Sigmoid colon (tissue), 6 donors: ENCODE measurements at regions not wholly inside any gene's neighbourhood (a gene's known extent, or its start where the extent isn't known, plus 50 kb on each side); places are given as distances from the start of the nearest gene placed in this dataset.
"Not testable (repeated sequence)": the region's sequence is repeated elsewhere in the genome, so short reads cannot be mapped to it uniquely, and the experiment has no call there.

ENCODE experiments used
- DNase-seq: peaks from one replicate; pipeline ENCODE4 v3.0.0-alpha.2; 2019
- H3K27ac ChIP-seq, 4 donors: fragments of 200-600 bp; sonication (generic); one replicate each; pipeline ENCODE4 v1.5.1; 2016 to 2019; ENCODE audit warnings: mild to moderate bottlenecking in 1 of 4
- H3K27me3 ChIP-seq, 3 donors: fragments of 200-600 bp; sonication (generic); one replicate each; pipeline ENCODE4 v1.5.1; 2019; ENCODE audit warnings: mild to moderate bottlenecking in 1 of 3
- H3K36me3 ChIP-seq, 4 donors: fragments of 200-600 bp; sonication (generic); one replicate each; pipeline ENCODE4 v1.5.1; 2016 to 2019
- H3K4me1 ChIP-seq, 4 donors: fragments of 200-600 bp; sonication (generic); one replicate each; pipeline ENCODE4 v1.5.1; 2017 to 2019
- H3K4me3 ChIP-seq, 4 donors: fragments of 200-600 bp; sonication (generic); one replicate each; pipeline ENCODE4 v1.5.1; 2017 to 2019; ENCODE audit warnings: mild to moderate bottlenecking in 2 of 4, moderate library complexity in 1 of 4
- H3K9me3 ChIP-seq, 4 donors: fragments of 200-600 bp in 3 of 4; sonication (generic) in 3 of 4; one replicate each; pipeline versions ENCODE4 v1.5.1 to v1.6.1; 2013 to 2019
- EP300 ChIP-seq, 4 donors: sonication (generic); formaldehyde crosslinking; IDR thresholded peaks; one replicate each; pipeline ENCODE4 v1.6.1; 2017; ENCODE audit warnings: antibody characterized with exemption in 4 of 4
- POLR2A ChIP-seq, 2 donors: fragments of 450-650 bp; IDR thresholded peaks; one replicate each; pipeline ENCODE4 v1.6.1; 2016; ENCODE audit warnings: antibody characterized with exemption in 2 of 2, mild to moderate bottlenecking in 2 of 2, moderate library complexity in 2 of 2
- POLR2AphosphoS5 ChIP-seq, 4 donors: sonication (generic); formaldehyde crosslinking; IDR thresholded peaks; one replicate each; pipeline ENCODE4 v1.6.1; 2017; ENCODE audit warnings: antibody characterized with exemption in 4 of 4
- WGBS, 2 donors: extraction: QIAGEN DNeasy Blood & Tissue Kit; methylation state at CpG; one replicate each; pipeline ENCODE4 v1.1.7; 2013; 5-methylcytosine and 5-hydroxymethylcytosine counted together
- intact Hi-C: fragments of 100-400 bp; cut with DNase I; formaldehyde crosslinking; loops from one replicate; pipeline ENCODE4 v1.15.1; 2023
- TF ChIP-seq, protein P1 (sequence below), 4 experiments: fragments of 450-650 bp in 3 of 4; fragments of 200-600 bp in 1 of 4; IDR thresholded peaks; one replicate each; pipeline ENCODE4 v1.5.1; 2016 to 2019; ENCODE audit warnings: antibody characterized with exemption in 4 of 4, mild to moderate bottlenecking in 3 of 4, moderate library complexity in 2 of 4
- donor health status: healthy with polysubstance abuse.
- donor health status: healthy.

DNA sequence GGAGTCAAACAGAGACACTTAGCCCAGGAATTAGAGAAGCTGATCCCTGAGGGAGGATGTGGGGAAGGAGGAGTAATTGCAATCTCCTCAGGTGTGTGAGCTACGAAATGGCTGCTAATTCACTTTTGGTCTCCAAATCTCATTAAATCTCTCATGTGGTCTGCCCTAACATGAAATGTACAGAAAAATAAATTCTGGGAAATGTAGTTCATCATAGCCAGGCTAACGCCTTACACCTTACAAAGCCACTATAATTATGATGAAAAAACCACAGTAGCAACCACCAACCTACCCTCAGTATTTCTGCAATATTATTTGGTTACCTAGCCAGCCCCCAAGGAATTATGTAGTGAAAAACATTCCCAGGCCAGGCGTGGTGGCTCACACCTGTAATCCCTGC lies 354.0 kb downstream of the TMEM167A start:
- WGBS, 2 donors: 89 to 91% methylated on average over 3 of the region's 3 CpGs
- Histone ChIP-seq H3K4me1 (no peaks in the 10 kb centered on the region), H3K9me3 (no peaks in the 10 kb centered on the region), H3K27me3 (no peaks in the 10 kb centered on the region), H3K27ac (no peak overlapping the region), H3K4me3 (no peak overlapping the region), H3K36me3 (no peaks in the 10 kb centered on the region)
- DNase-seq: no peak
- intact Hi-C loops: no loop called here
- TF ChIP-seq POLR2AphosphoS5 (IDR thresholded peaks at IDR 0.05): no peak
- TF ChIP-seq EP300 (IDR thresholded peaks at IDR 0.05): no peak
- TF ChIP-seq POLR2A (IDR thresholded peaks at IDR 0.05): no peak
- TF ChIP-seq, protein P1, sequence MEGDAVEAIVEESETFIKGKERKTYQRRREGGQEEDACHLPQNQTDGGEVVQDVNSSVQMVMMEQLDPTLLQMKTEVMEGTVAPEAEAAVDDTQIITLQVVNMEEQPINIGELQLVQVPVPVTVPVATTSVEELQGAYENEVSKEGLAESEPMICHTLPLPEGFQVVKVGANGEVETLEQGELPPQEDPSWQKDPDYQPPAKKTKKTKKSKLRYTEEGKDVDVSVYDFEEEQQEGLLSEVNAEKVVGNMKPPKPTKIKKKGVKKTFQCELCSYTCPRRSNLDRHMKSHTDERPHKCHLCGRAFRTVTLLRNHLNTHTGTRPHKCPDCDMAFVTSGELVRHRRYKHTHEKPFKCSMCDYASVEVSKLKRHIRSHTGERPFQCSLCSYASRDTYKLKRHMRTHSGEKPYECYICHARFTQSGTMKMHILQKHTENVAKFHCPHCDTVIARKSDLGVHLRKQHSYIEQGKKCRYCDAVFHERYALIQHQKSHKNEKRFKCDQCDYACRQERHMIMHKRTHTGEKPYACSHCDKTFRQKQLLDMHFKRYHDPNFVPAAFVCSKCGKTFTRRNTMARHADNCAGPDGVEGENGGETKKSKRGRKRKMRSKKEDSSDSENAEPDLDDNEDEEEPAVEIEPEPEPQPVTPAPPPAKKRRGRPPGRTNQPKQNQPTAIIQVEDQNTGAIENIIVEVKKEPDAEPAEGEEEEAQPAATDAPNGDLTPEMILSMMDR (IDR thresholded peaks at IDR 0.05): no peak

- 80 to 82% methylated on average over 1 of the region's 1 CpG for WGBS, 2 donors
- TF ChIP-seq POLR2AphosphoS5 (IDR thresholded peaks at IDR 0.05) (no peak), POLR2A (IDR thresholded peaks at IDR 0.05) (no peak)
- TF ChIP-seq, protein P1 (IDR thresholded peaks at IDR 0.05): no peak
- intact Hi-C loops: no loop called here
These were observed 356.1 kb downstream of the TMEM167A start for GRCh38 chr5:82721087-82721410.

GRCh38 chr5:82720213-82721086 lies 356.7 kb downstream of the TMEM167A start:
- TF ChIP-seq EP300 (IDR thresholded peaks at IDR 0.05) (no peak), POLR2AphosphoS5 (IDR thresholded peaks at IDR 0.05) (no peak), POLR2A (IDR thresholded peaks at IDR 0.05) (no peak)
- TF ChIP-seq, protein P1 (IDR thresholded peaks at IDR 0.05): no peak
- H3K9me3 ChIP-seq: no peaks in the 10 kb centered on the region
- no peak overlapping the region for H3K27ac ChIP-seq
- DNase-seq: no peak
- H3K4me1 ChIP-seq: no peaks in the 10 kb centered on the region
- WGBS, 2 donors: 72 to 81% methylated on average over 6 of the region's 6 CpGs
- no peaks in the 10 kb centered on the region for H3K27me3 ChIP-seq
- intact Hi-C loops: no loop called here
- no peaks in the 10 kb centered on the region for H3K36me3 ChIP-seq
- no peak overlapping the region for H3K4me3 ChIP-seq

More at GRCh38 chr5:82721087-82721410, 356.1 kb downstream of the TMEM167A start:
- no peaks in the 10 kb centered on the region for H3K9me3 ChIP-seq
- no peak overlapping the region for H3K27ac ChIP-seq
- H3K36me3 ChIP-seq: no peaks in the 10 kb centered on the region
- H3K4me1 ChIP-seq: no peaks in the 10 kb centered on the region
- no peaks in the 10 kb centered on the region for H3K27me3 ChIP-seq
- H3K4me3 ChIP-seq: no peak overlapping the region
- DNase-seq: no peak

- H3K4me1 ChIP-seq: no peaks in the 10 kb centered on the region
- H3K9me3 ChIP-seq: no peaks in the 10 kb centered on the region
- no peak overlapping the region for H3K27ac ChIP-seq
- no peak for DNase-seq
- WGBS, 2 donors: 63 to 87% methylated on average over 1 of the region's 1 CpG
- TF ChIP-seq, protein P1 (IDR thresholded peaks at IDR 0.05): no peak
- TF ChIP-seq POLR2A (IDR thresholded peaks at IDR 0.05) (no peak), EP300 (IDR thresholded peaks at IDR 0.05) (no peak), POLR2AphosphoS5 (IDR thresholded peaks at IDR 0.05) (no peak)
- no peak overlapping the region for H3K4me3 ChIP-seq
- no peaks in the 10 kb centered on the region for H3K27me3 ChIP-seq
- H3K36me3 ChIP-seq: no peaks in the 10 kb centered on the region
- intact Hi-C loops: no loop called here
These were observed 357.8 kb downstream of the TMEM167A start for GRCh38 chr5:82719368-82719767.

GRCh38 chr5:82717738-82718137 lies 359.5 kb downstream of the TMEM167A start:
- TF ChIP-seq, protein P1 (IDR thresholded peaks at IDR 0.05): no peak
- TF ChIP-seq POLR2A (IDR thresholded peaks at IDR 0.05) (no peak), POLR2AphosphoS5 (IDR thresholded peaks at IDR 0.05) (no peak), EP300 (IDR thresholded peaks at IDR 0.05) (no peak)
- no peaks in the 10 kb centered on the region for H3K4me1 ChIP-seq
- no peaks in the 10 kb centered on the region for H3K9me3 ChIP-seq
- DNase-seq: no peak
- H3K36me3 ChIP-seq: no peaks in the 10 kb centered on the region
- 90 to 99% methylated on average over 2 of the region's 2 CpGs for WGBS, 2 donors
- no peak overlapping the region for H3K4me3 ChIP-seq
- intact Hi-C loops: no loop called here
- H3K27me3 ChIP-seq: no peaks in the 10 kb centered on the region
- no peak overlapping the region for H3K27ac ChIP-seq

DNA sequence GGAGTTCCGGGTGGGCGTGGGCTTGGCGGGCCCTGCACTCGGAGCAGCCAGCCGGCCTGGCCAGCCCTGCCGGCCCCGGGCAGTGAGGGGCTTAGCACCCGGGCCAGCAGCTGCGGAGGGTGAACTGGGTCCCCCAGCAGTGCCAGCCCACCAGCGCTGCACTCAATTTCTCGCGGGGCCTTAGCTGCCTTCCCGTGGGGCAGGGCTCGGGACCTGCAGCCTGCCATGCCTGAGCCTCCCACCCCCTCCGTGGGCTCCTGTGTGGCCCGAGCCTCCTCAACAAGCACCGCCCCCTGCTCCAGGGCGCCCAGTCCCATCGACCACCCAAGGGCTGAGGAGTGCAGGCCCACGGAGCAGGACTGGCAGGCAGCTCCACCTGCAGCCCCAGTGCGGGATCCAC lies 362.5 kb downstream of the TMEM167A start:
- intact Hi-C loops, H3K4me1 ChIP-seq, H3K27ac ChIP-seq, H3K9me3 ChIP-seq, H3K27me3 ChIP-seq, DNase-seq, H3K4me3 ChIP-seq, H3K36me3 ChIP-seq: not testable (repeated sequence)
- 97 to 98% methylated on average over 21 of the region's 21 CpGs for WGBS, 2 donors
